LNCAP (cell line): ENCODE measurements at regions not wholly inside any gene's neighbourhood (a gene's known extent, or its start where the extent isn't known, plus 50 kb on each side); places are given as distances from the start of the nearest gene placed in this dataset.

Experiments used
- TF ChIP-seq, protein P1 (sequence below): fragments of 450-650 bp; IDR thresholded peaks from 2 replicates; pipeline ENCODE4 v1.5.1; 2017; ENCODE audit warnings: mild to moderate bottlenecking

DNA sequence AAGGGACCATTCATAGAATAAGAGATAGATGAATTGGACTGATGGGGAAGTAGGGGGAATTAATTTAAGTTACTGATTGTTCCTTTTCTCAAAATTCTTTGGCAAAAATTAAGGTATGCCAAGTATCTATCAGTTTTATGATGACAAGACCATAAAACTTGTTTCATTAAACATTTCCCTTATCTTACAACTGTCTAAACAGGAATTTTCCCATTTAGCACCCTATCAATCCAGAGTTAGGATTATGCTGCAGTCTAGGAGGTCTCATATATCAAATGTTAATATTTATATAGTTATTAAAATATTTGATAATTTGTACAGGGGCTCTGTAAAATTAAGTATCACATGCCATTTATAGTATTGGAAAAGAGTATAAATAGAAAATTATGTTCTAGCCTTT is 51.5 kb upstream of the ARID1B start:
- TF ChIP-seq, protein P1, sequence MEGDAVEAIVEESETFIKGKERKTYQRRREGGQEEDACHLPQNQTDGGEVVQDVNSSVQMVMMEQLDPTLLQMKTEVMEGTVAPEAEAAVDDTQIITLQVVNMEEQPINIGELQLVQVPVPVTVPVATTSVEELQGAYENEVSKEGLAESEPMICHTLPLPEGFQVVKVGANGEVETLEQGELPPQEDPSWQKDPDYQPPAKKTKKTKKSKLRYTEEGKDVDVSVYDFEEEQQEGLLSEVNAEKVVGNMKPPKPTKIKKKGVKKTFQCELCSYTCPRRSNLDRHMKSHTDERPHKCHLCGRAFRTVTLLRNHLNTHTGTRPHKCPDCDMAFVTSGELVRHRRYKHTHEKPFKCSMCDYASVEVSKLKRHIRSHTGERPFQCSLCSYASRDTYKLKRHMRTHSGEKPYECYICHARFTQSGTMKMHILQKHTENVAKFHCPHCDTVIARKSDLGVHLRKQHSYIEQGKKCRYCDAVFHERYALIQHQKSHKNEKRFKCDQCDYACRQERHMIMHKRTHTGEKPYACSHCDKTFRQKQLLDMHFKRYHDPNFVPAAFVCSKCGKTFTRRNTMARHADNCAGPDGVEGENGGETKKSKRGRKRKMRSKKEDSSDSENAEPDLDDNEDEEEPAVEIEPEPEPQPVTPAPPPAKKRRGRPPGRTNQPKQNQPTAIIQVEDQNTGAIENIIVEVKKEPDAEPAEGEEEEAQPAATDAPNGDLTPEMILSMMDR, result no peak

DNA sequence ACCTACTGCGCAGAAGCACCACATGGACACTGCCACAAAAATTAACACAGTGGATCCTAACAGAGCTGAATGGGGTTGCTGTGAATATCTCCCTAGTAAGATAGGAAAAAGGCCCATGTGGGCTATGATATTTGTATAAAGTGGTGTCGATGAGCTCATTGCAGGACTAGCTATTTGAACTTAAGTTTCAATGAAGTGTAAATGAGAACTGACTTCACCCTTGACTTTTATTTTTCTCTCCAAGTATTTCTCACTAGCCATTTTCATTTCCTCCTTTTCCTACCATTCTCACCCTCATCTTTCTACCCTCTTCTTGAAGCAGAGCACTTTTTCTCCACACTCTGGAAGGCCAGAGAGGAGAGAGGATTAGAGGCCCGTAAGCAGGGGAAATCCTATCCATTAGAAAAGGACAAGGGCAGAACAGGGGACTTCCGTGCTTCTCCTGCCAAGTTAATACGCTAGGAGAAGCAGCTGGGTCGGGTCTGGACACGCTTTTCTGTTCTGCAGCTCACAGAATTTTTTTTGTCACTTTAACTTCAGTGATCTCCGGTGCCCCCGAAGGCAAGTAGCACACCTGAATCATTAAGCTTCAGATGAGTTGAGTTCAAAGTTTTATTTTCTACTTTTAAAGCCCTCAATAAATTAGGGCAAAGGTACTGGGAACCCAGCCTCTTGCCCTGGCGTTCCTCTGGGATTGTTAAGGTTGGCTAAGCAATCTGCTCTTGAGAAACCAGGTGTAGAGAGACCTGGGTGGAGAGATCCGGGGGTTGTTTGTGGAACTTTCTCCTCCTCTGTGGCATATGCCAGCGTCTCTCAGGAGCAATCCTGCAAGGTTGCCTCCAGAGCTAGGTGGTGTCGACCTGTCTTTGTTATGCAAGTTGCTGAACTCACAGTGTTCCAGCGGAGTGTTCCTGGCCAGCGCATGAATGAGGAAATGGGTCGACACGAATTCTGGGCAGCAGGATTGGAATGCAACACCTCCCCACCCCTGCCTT is 56.2 kb upstream of the ARID1B start:
- TF ChIP-seq, protein P1, result no peak

DNA sequence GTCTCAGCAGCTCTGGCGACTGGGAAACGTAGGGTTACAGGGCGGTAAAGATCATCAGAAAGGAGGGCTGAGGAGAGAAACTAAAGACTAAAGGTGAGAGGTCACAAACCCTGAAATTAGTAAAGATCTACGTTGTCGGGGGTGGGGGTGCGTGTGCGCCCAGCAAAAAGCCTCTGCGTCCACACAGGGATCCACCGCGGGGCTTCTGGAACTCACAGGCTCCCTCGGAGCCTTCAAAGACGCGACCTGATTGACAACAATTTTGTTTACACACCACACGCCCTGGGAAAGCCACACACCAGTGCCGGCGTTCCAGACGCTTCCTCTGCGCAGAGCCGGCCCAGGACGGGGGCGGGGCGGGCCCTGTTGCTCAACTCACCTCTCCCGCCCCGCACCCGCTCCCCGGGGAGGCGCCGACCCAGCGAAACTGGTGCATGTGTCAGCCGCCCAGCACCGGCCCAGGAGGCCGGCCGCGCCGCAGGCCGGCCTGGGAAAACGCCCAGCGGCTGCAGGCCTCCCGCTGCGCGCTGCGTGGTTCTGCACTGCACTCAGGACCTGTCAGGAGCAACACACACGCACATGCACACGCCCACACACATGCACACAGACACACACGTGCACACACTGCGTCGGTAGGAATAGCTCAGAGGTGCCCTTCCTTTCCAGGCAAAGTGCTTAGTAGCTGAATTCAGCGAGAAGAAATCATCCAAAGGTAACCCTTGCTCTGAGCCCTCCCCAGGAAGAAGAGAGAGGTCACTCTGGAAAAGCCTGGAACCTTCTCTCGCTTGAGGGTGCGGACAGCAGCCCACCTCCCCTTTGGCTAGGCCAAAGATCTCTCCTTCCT is 57.2 kb upstream of the ARID1B start:
- TF ChIP-seq, protein P1, result no peak

DNA sequence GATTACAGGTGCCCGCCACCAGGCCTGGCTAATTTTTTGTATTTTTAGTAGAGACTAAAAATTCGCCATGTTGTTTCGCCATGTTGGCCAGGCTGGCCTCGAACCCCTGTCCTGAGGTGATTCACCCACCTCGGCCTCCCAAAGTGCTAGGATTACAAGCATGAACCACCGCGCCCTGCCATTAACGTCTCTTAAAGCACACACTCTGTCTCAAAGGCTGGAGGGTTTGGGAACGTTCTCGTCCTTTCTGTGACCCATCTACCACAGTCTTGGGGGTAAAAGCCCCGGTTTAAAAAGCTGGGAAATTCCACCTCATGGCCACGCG is 57.8 kb upstream of the ARID1B start:
- TF ChIP-seq, protein P1, result no peak

DNA sequence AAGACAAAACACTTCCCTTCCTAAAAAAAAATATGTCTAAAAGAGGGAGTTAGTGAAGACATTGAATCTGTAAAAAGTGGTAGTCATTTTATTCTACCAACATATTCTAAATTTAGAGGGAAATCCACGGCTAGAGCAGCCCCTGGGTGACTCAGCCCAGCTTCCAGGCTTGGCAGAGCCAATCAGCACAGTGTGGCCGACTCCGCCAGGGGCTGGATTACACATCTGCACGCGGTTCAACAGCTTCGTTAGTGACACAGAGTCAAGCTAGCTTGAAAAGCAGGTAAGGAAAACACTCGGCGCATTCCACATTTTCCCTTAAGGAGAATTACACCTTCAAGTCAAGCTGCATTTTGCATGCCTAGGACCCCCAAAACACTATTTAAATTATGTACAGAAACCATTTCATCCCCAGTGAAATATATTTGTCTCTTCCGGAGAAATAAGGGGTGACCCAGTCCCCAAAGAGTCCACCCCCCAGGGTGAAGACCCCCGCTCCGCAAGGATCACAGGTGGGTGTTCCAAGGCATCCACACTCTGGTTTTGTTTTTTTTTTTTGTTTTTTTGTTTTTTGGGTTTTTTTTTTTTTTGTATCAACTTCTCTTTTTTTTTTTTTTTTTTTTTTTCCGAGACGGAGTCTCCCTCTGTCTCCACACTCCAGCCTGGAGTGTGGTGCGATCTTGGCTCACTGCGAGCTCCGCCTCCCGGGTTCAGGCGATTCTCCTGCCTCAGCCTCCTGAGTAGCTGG is 58.4 kb upstream of the ARID1B start:
- TF ChIP-seq, protein P1, result no peak

DNA sequence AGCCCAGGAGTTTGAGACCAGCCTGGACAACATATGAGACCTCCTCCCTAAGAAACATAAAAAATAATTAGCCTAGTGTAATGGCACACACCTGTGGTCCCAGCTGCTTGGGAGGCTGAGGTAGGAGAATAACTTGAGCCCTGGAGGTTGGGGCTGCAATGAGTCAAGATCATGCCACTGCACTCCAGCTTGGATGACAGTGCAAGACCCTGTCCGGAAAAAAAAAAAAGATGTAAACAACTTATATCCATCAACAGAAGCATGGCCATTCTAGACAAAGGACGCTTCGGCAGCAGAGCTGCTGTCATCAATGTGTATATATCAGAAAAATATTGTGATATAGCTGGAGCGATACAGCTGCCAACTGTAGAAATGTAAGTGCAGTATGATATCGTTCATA is 59.6 kb upstream of the ARID1B start:
- TF ChIP-seq, protein P1, result no peak

DNA sequence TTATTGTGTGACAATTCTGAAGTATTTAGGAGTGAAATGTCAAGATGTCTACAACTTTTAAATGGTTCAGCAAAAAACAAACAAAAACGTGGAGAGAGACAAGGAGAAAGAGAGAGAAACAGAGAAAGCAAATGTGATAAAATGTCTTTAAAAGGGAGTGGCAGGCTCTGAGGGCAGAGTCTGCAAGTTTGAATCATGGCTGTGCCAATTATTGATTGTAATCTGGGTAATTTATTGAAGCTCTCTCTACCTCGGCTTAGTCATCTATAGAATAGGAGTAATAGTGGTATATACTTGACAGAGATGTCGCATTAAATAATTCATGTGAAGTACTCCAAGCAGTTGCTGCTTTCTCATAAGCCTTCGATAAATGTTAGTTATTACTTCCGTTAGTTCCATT is 61.3 kb upstream of the ARID1B start:
- TF ChIP-seq, protein P1, result no peak
